GM21529 (cell line): ENCODE measurements at regions not wholly inside any gene's neighbourhood (a gene's known extent, or its start where the extent isn't known, plus 50 kb on each side); places are given as distances from the start of the nearest gene placed in this dataset.
"Not testable (repeated sequence)": the region's sequence is repeated elsewhere in the genome, so short reads cannot be mapped to it uniquely, and the experiment has no call there.

Experiments used
- ATAC-seq: cut with Tn5 transposase; IDR thresholded peaks from one replicate; pipeline ENCODE4 v1.9.1; 2021; ENCODE audit not compliant: unreplicated experiment

DNA sequence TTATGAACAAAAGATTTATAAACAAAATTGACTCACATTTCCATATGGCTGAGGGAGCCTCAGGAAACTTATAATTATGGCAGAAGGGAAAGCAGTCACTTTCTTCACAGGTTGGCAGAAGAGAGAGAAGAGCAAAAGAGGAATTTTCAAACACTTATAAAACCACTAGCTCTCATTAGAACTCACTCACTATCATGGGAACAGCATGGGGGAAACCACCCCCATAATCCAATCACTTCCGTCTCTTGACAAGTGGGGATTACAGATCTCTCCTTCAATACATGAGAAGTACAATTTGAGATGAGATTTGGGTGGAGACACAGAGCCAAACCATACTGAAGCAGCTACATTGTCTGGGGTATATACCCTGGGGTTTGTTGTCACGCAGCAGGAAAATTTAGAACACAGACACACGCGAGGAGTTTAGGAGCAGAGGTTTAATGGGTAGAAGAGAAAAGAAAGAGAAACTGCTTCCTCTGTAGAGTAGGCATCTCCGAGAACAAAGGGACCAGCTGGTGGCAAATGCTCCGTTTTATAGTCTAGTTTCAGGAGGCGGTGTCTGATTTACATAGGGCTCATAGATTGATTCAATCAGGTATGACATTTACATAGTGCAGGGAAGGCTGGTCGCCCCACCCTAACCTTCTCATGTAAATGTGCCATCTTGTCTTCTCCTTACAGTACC, 2277.7 kb upstream of the AGA start:
- no peak for ATAC-seq

DNA sequence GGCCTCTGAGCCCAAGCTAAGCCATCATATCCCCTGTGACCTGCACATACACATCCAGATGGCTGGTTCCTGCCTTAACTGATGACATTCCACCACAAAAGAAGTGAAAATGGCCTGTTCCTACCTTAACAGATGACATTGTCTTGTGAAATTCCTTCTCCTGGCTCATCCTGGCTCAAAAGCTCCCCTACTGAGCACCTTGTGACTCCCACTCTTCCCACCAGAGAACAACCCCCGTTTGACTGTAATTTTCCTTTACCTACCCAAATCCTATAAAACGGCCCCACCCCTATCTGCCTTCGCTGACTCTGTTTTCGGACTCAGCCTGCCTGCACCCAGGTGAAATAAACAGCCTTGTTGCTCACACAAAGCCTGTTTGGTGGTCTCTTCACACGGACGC, 2284.3 kb upstream of the AGA start:
- not testable (repeated sequence) for ATAC-seq

DNA sequence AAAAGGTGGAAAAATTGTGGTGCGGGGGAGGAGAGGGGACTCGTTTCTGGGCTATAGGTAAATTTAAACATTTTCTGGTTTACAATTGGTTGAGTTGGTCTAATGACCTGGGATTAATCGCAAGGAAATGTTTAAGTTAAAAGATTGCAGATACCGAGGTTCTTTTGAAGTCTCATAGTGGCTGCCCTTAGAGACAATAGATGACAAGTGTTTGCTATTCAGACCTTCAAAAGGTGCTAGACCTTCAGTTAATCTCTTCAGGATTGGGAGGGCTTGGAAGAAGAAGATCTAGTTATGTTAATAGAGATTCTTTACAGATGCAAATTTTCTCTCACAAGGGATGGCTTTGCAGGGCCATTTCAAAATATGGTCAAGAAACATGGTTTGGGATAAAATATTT, 2286.1 kb upstream of the AGA start:
- ATAC-seq, result no peak

GRCh38 chr4:179736820-179737219, 2294.6 kb upstream of the AGA start:
- ATAC-seq, result not testable (repeated sequence)

GRCh38 chr4:179738822-179739221, 2296.6 kb upstream of the AGA start:
- no peak for ATAC-seq

DNA sequence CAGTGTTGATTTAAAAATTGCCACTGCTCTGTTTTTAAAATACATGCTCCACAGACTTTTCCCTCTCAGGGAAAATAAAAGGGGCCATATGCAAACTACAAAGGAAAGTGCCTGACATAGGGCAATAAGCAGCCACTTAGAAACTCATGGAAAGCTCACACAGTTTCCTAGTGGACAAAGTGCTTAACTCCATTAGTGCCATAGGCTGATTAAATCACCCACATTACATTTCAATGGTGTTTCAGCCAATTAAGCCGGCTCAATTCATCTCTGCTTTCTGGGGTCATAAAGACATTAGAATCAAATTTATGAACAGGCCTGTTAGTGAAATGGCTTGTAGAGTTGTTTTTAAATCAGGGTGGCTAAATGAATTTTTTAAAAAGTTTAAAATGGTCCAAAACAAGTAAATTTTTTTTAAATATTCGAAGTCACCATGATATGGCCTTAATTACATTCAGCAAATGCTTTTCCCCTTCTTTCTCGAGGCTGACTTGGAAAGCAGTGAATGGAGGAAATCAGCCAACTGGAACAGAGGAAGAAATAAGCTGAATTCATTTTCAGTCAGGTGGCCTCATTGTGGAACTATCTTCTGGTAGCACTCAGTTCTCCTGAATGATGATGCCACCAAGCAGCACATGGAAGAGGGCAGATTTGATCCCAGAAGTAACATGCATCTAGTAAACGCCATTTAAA, 2305.1 kb upstream of the AGA start:
- no peak for ATAC-seq

- ATAC-seq, result no peak
Measured at GRCh38 chr4:179748837-179749236, 2306.6 kb upstream of the AGA start.

DNA sequence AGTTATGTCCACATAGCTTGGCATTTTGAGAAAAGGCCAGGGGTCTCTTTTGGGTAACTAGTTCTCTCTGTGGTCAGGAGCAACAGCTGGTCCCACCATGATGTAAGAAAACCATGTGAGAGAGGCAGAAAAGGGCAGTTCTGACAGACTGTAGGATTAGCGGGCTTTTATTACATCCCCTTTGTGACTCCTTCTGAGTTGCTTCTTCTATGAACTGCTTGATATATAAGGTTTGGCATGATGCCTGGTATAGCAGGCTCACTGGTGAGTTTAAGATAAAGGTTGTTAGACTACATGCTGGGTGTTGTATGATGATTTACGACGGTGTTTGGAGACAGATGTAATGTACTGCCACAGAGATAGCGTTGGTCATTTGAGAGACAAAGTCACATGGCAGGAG, 2308.1 kb upstream of the AGA start:
- no peak for ATAC-seq

DNA sequence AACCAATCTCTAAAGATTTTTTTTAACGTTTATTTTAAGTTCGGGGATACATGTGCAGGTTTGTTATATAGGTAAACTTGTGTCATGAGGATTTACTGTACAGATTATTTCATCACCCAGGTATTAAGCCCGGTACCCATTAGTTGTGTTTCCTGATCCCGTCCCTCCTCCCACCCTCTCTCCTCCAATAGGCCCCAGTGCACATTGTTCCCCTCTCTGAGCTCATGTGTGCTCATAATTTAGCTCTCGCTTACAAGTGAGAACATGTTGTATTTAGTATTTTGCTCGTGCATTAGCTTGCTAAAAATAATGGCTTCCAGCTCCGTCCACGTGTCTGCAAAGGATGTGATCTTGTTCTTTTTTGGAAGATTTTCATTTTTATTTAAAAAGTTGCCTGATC, 2309.4 kb upstream of the AGA start:
- no peak for ATAC-seq

- ATAC-seq, result no peak
Measured at GRCh38 chr4:179755322-179755721, 2313.1 kb upstream of the AGA start.

GRCh38 chr4:179757641-179758040, 2315.4 kb upstream of the AGA start:
- no peak for ATAC-seq

DNA sequence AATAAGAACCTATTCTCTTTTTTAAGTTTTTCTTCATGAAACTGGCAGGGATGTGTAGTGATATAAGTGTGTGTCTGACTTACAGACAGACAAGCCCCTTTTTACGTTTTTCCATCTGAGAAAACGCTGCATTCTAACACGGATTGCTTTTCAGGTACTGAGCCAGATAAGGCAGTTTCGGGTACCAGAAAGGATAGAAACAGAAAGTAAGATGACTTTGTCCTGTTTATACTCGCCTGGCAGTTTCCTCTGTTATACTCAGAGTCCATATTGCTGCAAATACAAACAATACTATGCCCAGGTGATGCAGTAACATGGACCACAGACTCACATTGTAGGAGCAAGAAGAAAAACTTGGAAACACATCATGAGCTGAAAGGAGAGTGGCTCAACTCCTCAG, 2320.6 kb upstream of the AGA start:
- no peak for ATAC-seq

DNA sequence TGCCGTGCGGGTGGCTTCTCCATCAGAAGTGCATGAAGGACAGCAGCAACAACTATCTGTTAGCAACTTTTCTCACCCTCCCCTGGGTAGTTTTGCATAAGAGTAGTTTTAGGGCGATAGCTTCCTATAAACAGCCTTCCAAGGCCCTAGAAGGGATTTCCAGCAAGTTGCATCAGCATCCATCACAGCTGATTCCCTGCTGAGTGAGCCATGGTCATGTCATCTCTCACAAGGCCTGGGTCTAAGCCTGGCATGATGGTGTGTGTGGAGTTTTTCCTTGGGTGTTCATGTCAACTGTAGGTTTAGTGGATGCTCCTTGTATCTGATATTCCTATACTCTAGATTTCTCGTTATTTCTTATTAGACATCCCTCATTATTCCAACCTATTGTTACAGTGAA, 2324.7 kb upstream of the AGA start:
- ATAC-seq, result no peak

- ATAC-seq, result no peak
Measured at GRCh38 chr4:179768996-179769395, 2326.8 kb upstream of the AGA start.

DNA sequence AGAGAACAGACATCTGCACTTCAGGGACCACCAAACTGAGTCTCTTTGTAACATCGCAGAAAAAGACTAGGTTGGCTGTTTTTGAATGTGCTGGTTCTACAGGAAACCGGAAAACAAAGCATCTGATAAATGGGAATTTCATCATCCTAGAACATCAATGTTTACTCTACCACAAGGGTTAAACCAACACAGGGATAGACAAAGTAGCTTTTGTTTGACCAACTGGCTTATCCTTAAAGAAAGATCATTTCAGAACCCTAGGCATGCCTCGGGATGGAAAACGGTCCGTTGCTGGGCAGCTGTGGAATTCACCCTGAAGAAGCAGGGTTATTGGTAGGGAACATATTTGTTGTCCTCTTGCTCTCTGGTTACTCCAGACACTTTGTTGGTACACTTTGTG, 2355.5 kb upstream of the AGA start:
- ATAC-seq, result no peak

DNA sequence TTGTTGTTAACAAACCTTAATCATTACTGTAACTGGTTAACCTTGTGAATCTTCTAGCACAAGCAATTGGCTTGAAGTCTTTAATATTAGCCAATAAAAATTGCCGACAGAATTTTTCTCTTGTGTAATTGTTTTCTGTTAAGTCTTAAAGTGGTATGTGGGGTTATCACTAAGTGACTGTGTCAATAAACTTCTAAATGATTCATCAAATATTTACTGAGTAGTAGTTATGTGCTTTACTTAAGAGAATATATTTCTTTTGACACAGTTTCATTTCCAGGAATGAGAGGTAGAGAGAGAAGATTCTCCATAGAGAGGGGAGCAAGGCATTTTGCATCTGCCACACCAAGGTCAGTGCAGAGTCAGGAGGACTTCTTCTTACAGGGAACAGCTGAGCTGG, 2361.6 kb upstream of the AGA start:
- no peak for ATAC-seq

DNA sequence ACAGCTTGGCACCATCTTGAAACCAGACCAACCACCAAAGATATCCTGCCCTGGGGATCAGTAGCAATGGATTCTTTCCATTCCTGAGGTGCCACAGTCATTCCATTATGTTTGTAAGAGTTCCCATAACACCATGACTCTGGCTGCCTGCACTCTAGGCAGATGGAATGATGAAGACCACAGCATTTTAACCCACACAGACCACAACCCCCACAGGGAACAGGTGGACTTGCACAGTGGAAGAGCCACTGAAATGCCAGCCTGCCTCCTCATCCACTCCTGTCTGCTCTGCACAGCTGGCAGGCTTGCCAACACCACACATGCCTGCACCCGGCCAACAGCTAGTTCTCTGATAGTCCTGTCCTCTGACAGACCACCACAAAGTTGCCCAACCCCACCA, 2362.2 kb upstream of the AGA start:
- ATAC-seq, result no peak

DNA sequence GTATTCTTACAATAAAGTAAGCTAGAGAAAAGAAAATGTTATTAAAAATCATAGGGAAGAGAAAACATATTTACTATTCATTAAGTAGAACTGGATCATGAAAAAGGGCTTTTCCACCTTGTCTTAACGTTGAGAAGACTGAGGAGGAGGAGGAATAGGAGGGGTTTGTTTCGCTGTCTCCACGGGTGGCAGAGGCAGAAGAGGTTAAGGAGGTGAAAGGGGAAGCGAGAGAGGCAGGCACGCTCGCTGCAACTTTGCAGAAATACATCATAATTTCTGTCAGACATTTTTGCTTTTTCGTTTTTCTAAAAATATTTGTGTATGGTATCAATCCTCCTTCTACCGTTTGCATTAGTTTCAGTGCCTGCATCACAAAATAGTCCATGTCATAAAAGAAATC, 2375.1 kb upstream of the AGA start:
- no peak for ATAC-seq

GRCh38 chr4:179823342-179823741, 2381.1 kb upstream of the AGA start:
- no peak for ATAC-seq

GRCh38 chr4:179831274-179831673, 2389.0 kb upstream of the AGA start:
- ATAC-seq, result no peak

GRCh38 chr4:179836179-179837075, 2394.2 kb upstream of the AGA start:
- ATAC-seq, result no peak

DNA sequence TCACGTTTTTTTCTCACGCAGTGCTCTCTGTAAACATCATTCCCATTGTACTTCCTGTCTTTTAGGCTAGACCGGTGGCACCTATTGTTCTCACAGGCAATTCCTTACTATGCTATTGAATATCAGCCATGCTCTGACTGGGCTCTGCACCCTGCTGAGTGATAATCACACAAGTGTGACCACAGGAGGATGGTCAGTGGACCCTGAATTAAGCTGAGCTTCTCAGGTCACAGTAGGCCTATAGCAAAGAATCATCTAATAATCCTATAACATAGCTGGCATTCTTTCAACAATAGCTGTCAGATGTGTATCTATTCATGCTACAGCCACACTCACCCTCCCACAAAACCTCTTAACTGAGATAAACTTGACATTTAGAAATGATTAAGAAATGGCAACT, 2399.8 kb upstream of the TENM3 start:
- ATAC-seq, result no peak
